GM13977 (cell line): ENCODE measurements at regions not wholly inside any gene's neighbourhood (a gene's known extent, or its start where the extent isn't known, plus 50 kb on each side); places are given as distances from the start of the nearest gene placed in this dataset.

ENCODE experiments used
- DNase-seq: peaks from one replicate; pipeline ENCODE4 v3.0.0; 2012; ENCODE audit warnings: low spot score
- in situ Hi-C: fragments of 300-500 bp; cut with MboI; formaldehyde crosslinking; loops from one replicate; pipeline ENCODE4 v1.12.0; 2022; ENCODE audit warnings: low sequenced_read_pairs, low pct_unique_long_range_greater_than_20kb, mixed read lengths, inconsistent platforms; ENCODE audit not compliant: unreplicated experiment
- TF ChIP-seq, protein P1 (sequence below): IDR thresholded peaks from 2 replicates; pipeline ENCODE4 v1.5.1; 2012; ENCODE audit warnings: mild to moderate bottlenecking, control low read depth; ENCODE audit not compliant: insufficient read depth; ENCODE audit errors: extremely low read depth, missing control alignments

DNA sequence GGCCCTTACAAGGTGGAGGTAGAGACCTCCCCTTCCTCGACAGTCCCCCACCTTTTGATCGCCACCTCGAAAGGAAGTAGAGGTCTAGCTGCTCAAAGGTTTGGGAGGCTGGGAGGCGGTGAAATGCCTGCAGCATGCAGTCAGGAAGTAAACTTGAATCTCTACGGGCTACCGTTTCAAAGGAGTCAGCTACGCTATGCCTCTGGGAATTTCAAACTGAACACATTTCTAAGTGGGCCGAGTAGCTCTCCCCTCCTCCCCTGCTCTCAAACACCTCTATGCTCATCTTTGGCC lies 68.0 kb downstream of the CXCL12 start:
- no peak for DNase-seq
- TF ChIP-seq, protein P1, sequence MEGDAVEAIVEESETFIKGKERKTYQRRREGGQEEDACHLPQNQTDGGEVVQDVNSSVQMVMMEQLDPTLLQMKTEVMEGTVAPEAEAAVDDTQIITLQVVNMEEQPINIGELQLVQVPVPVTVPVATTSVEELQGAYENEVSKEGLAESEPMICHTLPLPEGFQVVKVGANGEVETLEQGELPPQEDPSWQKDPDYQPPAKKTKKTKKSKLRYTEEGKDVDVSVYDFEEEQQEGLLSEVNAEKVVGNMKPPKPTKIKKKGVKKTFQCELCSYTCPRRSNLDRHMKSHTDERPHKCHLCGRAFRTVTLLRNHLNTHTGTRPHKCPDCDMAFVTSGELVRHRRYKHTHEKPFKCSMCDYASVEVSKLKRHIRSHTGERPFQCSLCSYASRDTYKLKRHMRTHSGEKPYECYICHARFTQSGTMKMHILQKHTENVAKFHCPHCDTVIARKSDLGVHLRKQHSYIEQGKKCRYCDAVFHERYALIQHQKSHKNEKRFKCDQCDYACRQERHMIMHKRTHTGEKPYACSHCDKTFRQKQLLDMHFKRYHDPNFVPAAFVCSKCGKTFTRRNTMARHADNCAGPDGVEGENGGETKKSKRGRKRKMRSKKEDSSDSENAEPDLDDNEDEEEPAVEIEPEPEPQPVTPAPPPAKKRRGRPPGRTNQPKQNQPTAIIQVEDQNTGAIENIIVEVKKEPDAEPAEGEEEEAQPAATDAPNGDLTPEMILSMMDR = no peak
- in situ Hi-C loops = no loop called here

DNA sequence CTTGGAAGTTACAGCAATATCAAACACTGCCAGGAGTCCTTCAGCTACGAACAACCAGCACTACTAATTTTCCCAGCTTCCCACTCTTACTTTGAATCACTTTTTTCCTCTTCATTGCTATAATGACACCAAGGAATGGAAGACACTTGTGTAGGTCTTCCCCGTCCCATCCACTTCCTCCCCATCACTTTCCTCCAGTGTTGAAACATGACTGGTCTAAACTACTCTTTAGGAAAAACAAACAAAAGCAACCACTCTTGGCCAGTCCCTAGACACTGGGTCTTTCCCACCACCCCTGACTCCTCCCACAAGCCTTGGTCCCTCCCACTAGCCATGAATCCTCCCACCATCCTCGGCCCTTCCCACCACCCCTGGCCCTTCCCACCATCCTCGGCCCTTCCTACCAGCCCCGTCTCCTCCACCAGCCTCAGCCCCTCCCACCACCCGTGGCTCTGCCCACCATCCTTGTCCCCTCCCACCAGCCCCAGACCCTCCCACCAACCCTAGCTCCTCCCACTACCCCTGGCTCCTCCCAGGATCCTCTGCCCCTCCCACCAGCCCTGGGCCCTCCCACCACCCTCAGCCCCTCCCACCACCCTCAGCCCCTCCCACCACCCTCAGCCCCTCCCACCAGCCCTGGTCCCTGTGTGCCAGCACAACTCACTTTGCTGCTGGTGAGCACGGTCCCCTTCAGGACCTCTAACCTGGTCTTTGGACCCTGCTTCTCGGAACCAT lies 68.5 kb downstream of the CXCL12 start:
- DNase-seq = no peak
- in situ Hi-C loops = no loop called here
- TF ChIP-seq, protein P1 = no peak

DNA sequence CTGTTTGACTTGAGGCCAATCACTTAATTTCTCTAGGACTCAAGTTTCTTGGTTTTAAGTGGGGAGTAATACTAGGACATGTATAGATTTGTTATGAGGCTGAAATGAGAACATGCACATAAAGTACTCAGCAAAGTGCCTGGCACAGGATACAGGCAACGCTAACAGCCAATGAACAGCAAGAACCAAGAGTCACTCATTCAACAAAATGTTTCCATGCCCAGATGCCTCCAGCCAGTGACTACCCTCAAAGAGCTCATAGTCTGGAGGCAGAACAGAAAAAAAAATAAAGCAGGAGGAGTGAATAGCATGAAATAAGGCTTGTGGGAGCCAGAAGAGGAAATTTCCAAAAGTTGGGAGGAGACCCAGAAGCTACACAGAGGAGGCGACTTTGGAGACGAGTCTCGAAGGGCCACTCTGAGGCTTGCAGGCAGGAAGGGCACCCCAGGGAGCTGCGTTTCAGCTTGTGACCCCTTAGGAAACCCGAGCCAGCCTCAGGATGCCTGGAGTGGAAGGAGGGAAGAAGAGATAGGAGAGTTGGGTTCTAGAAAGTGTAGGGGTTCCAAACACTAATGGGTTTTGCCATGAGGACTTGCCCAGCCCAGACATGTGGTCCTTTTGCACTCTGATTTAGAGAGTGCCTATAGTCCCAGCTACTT lies 70.0 kb downstream of the CXCL12 start:
- in situ Hi-C loops = no loop called here

DNA sequence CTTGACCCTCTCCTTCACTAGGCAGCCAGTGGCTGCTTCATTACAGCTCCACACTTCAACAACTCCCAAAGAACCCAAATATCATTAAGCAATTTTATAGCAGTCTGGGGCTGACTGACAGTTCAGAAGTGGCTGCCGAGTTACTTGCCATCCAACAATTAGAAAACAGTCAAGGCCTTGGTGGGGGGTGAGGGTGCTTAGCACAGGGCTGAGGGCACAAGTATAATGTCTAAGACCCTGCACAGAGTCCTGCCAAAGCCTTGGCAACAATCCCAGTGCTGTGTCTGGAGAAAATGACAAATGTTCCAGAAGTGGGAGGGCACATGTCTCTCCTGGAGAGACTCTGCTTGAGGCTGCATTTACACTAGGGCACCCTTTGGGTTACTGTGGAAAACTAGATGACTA lies 71.1 kb downstream of the CXCL12 start:
- in situ Hi-C loops = no loop called here
- DNase-seq = no peak

More for the DNA sequence above, 70.0 kb downstream of the CXCL12 start:
- TF ChIP-seq, protein P1 = no peak
- no peak for DNase-seq

DNA sequence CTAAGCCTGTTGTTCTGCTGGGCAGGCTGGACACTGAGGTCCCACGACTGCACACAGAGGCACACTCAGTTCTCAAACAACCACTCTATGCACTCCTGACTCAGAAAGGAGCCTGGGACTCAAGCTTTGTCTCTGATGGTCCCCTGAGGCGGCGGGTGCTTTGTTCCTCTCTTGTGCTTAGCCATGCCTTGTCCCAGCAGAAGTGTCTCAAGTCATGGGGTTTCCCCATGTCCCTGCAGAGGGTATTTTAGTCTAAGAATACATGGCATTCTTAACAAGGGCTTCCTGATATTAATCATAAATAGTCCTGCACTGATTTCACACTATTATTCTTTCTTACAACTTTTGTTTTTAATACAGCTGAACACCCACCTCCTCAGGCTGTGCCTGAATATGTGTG lies 72.5 kb downstream of the CXCL12 start:
- in situ Hi-C loops = no loop called here
- TF ChIP-seq, protein P1 = no peak
- DNase-seq = peak; percentile 51

More for the DNA sequence above, 71.1 kb downstream of the CXCL12 start:
- TF ChIP-seq, protein P1 = no peak

DNA sequence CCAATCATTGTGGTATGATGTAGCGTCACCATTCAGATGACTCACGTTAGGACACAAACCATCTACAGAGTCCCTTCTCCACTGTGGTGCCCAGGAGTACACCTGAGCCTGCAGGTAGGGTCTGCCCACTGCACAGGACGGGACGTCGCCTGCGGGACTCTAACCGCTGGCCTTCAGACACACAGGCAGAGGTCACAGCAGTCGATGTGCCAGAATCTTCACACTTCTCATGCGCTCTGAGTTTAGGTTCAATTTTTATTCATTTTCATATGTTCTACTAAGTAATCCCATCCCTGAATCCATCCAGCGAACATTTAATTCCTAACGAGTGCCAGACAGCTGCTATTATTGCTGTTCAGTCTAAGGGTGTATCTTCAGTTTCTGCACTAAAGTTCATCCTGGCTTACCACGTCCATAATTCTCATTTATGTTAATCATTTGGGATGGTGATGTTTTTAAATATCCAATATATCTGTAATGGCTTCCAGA lies 73.3 kb downstream of the CXCL12 start:
- in situ Hi-C loops = no loop called here
- TF ChIP-seq, protein P1 = no peak

More for the DNA sequence above, 73.3 kb downstream of the CXCL12 start:
- no peak for DNase-seq
